ENCODE measurements at regions not wholly inside any gene's neighbourhood (a gene's known extent, or its start where the extent isn't known, plus 50 kb on each side); places are given as distances from the start of the nearest gene placed in this dataset.

- H3K4me2 ChIP-seq: no peak overlapping the region
- TF ChIP-seq CTCF (conservative IDR thresholded peaks at IDR 0.05; ENCODE audit: low read depth, low read length): no peak
- no peaks in the 10 kb centered on the region for H4K20me1 ChIP-seq (ENCODE audit: insufficient read depth)
- H3K27ac ChIP-seq: no peak overlapping the region
- no peak overlapping the region for H2AFZ ChIP-seq (ENCODE audit: low read depth)
- no peaks in the 10 kb centered on the region for H3K79me2 ChIP-seq (ENCODE audit: insufficient read depth, low read depth)
- no peaks in the 10 kb centered on the region for H3K36me3 ChIP-seq (ENCODE audit: insufficient read depth)
- H3K4me3 ChIP-seq (IDR thresholded peaks at IDR 0.05; ENCODE audit: insufficient read depth, low read depth, low read length): no peak overlapping the region
- H3K9ac ChIP-seq: no peak overlapping the region
- H3K4me1 ChIP-seq (ENCODE audit: low read depth, poor library complexity, severe bottlenecking): no peaks in the 10 kb centered on the region
- no peaks in the 10 kb centered on the region for H3K27me3 ChIP-seq (ENCODE audit: insufficient read depth, low read depth)
Observed at GRCh38 chr14:80080601-80081000, 130.7 kb downstream of the DIO2 start.

GRCh38 chr14:80078501-80078900, 132.8 kb downstream of the DIO2 start:
- Histone ChIP-seq H3K36me3 (ENCODE audit: insufficient read depth) (no peaks in the 10 kb centered on the region), H4K20me1 (ENCODE audit: insufficient read depth) (no peaks in the 10 kb centered on the region), H3K4me3 (IDR thresholded peaks at IDR 0.05; ENCODE audit: insufficient read depth, low read depth, low read length) (no peak overlapping the region), H2AFZ (ENCODE audit: low read depth) (no peak overlapping the region), H3K27ac (no peak overlapping the region), H3K79me2 (ENCODE audit: insufficient read depth, low read depth) (no peaks in the 10 kb centered on the region), H3K4me1 (ENCODE audit: low read depth, poor library complexity, severe bottlenecking) (no peaks in the 10 kb centered on the region), H3K9ac (no peak overlapping the region), H3K4me2 (no peak overlapping the region), H3K27me3 (ENCODE audit: insufficient read depth, low read depth) (no peaks in the 10 kb centered on the region)
- no peak for TF ChIP-seq CTCF (conservative IDR thresholded peaks at IDR 0.05; ENCODE audit: low read depth, low read length)

- TF ChIP-seq CTCF (conservative IDR thresholded peaks at IDR 0.05; ENCODE audit: low read depth, low read length): no peak
- Histone ChIP-seq H3K9ac (no peak overlapping the region), H3K79me2 (ENCODE audit: insufficient read depth, low read depth) (no peaks in the 10 kb centered on the region), H3K27me3 (ENCODE audit: insufficient read depth, low read depth) (no peaks in the 10 kb centered on the region), H3K36me3 (ENCODE audit: insufficient read depth) (no peaks in the 10 kb centered on the region), H3K4me2 (no peak overlapping the region), H4K20me1 (ENCODE audit: insufficient read depth) (no peaks in the 10 kb centered on the region), H3K4me1 (ENCODE audit: low read depth, poor library complexity, severe bottlenecking) (no peaks in the 10 kb centered on the region), H3K27ac (no peak overlapping the region), H3K4me3 (IDR thresholded peaks at IDR 0.05; ENCODE audit: insufficient read depth, low read depth, low read length) (no peak overlapping the region), H2AFZ (ENCODE audit: low read depth) (no peak overlapping the region)
Observed at GRCh38 chr14:80077262-80077661, 134.0 kb downstream of the DIO2 start.

- no peak for TF ChIP-seq CTCF (conservative IDR thresholded peaks at IDR 0.05; ENCODE audit: low read depth, low read length)
- H3K27me3 ChIP-seq (ENCODE audit: insufficient read depth, low read depth): no peaks in the 10 kb centered on the region
- no peak overlapping the region for H3K9ac ChIP-seq
- H4K20me1 ChIP-seq (ENCODE audit: insufficient read depth): no peaks in the 10 kb centered on the region
- H3K27ac ChIP-seq: no peak overlapping the region
- no peaks in the 10 kb centered on the region for H3K4me1 ChIP-seq (ENCODE audit: low read depth, poor library complexity, severe bottlenecking)
- no peaks in the 10 kb centered on the region for H3K79me2 ChIP-seq (ENCODE audit: insufficient read depth, low read depth)
- no peaks in the 10 kb centered on the region for H3K36me3 ChIP-seq (ENCODE audit: insufficient read depth)
- H2AFZ ChIP-seq (ENCODE audit: low read depth): no peak overlapping the region
- no peak overlapping the region for H3K4me2 ChIP-seq
- H3K4me3 ChIP-seq (IDR thresholded peaks at IDR 0.05; ENCODE audit: insufficient read depth, low read depth, low read length): no peak overlapping the region
Observed at GRCh38 chr14:80074900-80075574, 136.3 kb downstream of the DIO2 start.

Measured in KMS-11 (cell line).